ENCODE measurements at regions not wholly inside any gene's neighbourhood (a gene's known extent, or its start where the extent isn't known, plus 50 kb on each side); places are given as distances from the start of the nearest gene placed in this dataset.
"Not testable (repeated sequence)": the region's sequence is repeated elsewhere in the genome, so short reads cannot be mapped to it uniquely, and the experiment has no call there.

GRCh38 chr9:90741036-90741435 is 60.6 kb upstream of the SYK start:
- DNase-seq, result no peak

- DNase-seq, result no peak
Measured at GRCh38 chr9:90737742-90738141, 63.9 kb upstream of the SYK start.

GRCh38 chr9:90735952-90736351 is 65.7 kb upstream of the SYK start:
- DNase-seq, result peak; percentile 45

- DNase-seq, result no peak
Measured at GRCh38 chr9:90734631-90735030, 67.0 kb upstream of the SYK start.

- no peak for DNase-seq
Measured at GRCh38 chr9:90729351-90729750, 72.3 kb upstream of the SYK start.

GRCh38 chr9:90727488-90727887 is 74.1 kb upstream of the SYK start:
- DNase-seq, result no peak

- no peak for DNase-seq
Measured at GRCh38 chr9:90726215-90726614, 75.4 kb upstream of the SYK start.

- DNase-seq, result no peak
Measured at GRCh38 chr9:90724880-90725279, 76.7 kb upstream of the SYK start.

- no peak for DNase-seq
Measured at GRCh38 chr9:90724112-90724511, 77.5 kb upstream of the SYK start.

- DNase-seq, result peak; percentile 65
Measured at GRCh38 chr9:90722071-90722470, 79.4 kb upstream of the DIRAS2 start.

- no peak for DNase-seq
Measured at GRCh38 chr9:90720621-90721265, 78.1 kb upstream of the DIRAS2 start.

GRCh38 chr9:90706230-90706629 is 63.6 kb upstream of the DIRAS2 start:
- no peak for DNase-seq

- no peak for DNase-seq
Measured at GRCh38 chr9:90702441-90702955, 59.9 kb upstream of the DIRAS2 start.

- no peak for DNase-seq
Measured at GRCh38 chr9:90698871-90699440, 56.3 kb upstream of the DIRAS2 start.

GRCh38 chr9:90697808-90698207 is 55.2 kb upstream of the DIRAS2 start:
- DNase-seq, result no peak

- not testable (repeated sequence) for DNase-seq
Measured at GRCh38 chr9:90694187-90694586, 51.6 kb upstream of the DIRAS2 start.

Measured in tongue (tissue), 1 donor.